ENCODE measurements at regions not wholly inside any gene's neighbourhood (a gene's known extent, or its start where the extent isn't known, plus 50 kb on each side); places are given as distances from the start of the nearest gene placed in this dataset.

GRCh38 chr5:108636135-108636853, 111.4 kb upstream of the FER start:
- TF ChIP-seq YY1 (tag by site-specific recombination; IDR thresholded peaks at IDR 0.05) (no peak), CTCF (tag by site-specific recombination; IDR thresholded peaks at IDR 0.05) (no peak), ZFP3 (tag by site-specific recombination; IDR thresholded peaks at IDR 0.05; ENCODE audit: low read depth) (no peak), HOXA7 (CRISPR knock-in tag; IDR thresholded peaks at IDR 0.05; ENCODE audit: borderline replicate concordance) (no peak), ZNF837 (tag by site-specific recombination; IDR thresholded peaks at IDR 0.05) (no peak), ZNF600 (tag by site-specific recombination; IDR thresholded peaks at IDR 0.05) (no peak)
- TF ChIP-seq, protein P1, sequence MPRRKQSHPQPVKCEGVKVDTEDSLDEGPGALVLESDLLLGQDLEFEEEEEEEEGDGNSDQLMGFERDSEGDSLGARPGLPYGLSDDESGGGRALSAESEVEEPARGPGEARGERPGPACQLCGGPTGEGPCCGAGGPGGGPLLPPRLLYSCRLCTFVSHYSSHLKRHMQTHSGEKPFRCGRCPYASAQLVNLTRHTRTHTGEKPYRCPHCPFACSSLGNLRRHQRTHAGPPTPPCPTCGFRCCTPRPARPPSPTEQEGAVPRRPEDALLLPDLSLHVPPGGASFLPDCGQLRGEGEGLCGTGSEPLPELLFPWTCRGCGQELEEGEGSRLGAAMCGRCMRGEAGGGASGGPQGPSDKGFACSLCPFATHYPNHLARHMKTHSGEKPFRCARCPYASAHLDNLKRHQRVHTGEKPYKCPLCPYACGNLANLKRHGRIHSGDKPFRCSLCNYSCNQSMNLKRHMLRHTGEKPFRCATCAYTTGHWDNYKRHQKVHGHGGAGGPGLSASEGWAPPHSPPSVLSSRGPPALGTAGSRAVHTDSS (tag by site-specific recombination; IDR thresholded peaks at IDR 0.05), result no peak
